ENCODE measurements at regions not wholly inside any gene's neighbourhood (a gene's known extent, or its start where the extent isn't known, plus 50 kb on each side); places are given as distances from the start of the nearest gene placed in this dataset.

DNA sequence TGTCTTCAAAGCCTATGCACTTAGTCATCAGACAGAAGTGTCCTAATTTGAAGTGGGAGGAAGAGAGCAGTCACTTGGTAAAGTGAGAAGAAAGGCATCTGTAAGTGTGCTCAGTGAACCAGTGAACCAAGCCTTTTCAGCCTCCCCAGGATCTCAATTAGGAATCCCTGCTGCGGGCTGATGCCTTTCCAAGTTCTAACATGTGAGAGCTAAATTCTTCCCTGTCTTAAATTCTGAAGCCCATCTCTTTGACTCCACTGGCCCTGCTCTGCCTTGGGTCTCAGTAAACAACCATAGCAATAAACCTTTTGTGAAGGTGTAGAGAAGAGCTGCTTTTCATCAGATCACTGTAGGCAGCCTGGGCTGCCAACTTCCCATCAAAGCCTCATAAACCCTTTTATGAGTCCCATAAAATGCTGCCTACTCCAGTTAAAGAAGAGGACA, 701.2 kb upstream of the LCORL start:
- H4K20me1 ChIP-seq (ENCODE audit: control insufficient read depth, insufficient read depth, insufficient read length): no peaks in the 10 kb centered on the region

More for the DNA sequence above, 701.2 kb upstream of the LCORL start:
- Histone ChIP-seq H3K27me3 (ENCODE audit: insufficient read depth, low read length) (no peaks in the 10 kb centered on the region), H3K56ac (ENCODE audit: insufficient read length, low read depth, low read length) (no peak overlapping the region), H2BK5ac (ENCODE audit: insufficient read length, low read length) (no peak overlapping the region), H2AK5ac (ENCODE audit: insufficient read length, low read length) (no peak overlapping the region), H3K4me2 (ENCODE audit: insufficient read depth, insufficient read length, low read length) (no peak overlapping the region), H3K79me2 (ENCODE audit: insufficient read depth, low read length) (no peaks in the 10 kb centered on the region), H4K8ac (replicated peaks; ENCODE audit: insufficient read length, low read depth, low read length) (no peak overlapping the region), H2BK120ac (ENCODE audit: low read depth, low read length, poor library complexity, severe bottlenecking) (no peak overlapping the region), H3K9me3 (ENCODE audit: control insufficient read depth, low read depth, low read length) (no peaks in the 10 kb centered on the region), H3K23me2 (ENCODE audit: insufficient read length, low read depth, low read length, poor library complexity, severe bottlenecking) (no peaks in the 10 kb centered on the region), H2BK12ac (ENCODE audit: insufficient read length, low read depth, low read length) (no peak overlapping the region), H4K5ac (ENCODE audit: insufficient read length, low read depth, low read length) (no peak overlapping the region), H3K18ac (ENCODE audit: insufficient read length, low read depth, low read length) (no peak overlapping the region), H3K4ac (ENCODE audit: low read depth, low read length) (no peak overlapping the region), H3K23ac (ENCODE audit: insufficient read length, low read depth, low read length) (no peak overlapping the region), H4K91ac (ENCODE audit: insufficient read length, low read depth, low read length) (no peak overlapping the region), H3K9ac (ENCODE audit: extremely low read depth, insufficient read length, low read length) (no peak overlapping the region), H3K4me1 (ENCODE audit: insufficient read depth, low read length) (no peaks in the 10 kb centered on the region), H2BK15ac (ENCODE audit: low read depth, low read length) (no peak overlapping the region), H3K27ac (ENCODE audit: insufficient read length, low read depth, low read length) (no peak overlapping the region), H3K79me1 (ENCODE audit: insufficient read depth, low read depth, low read length, poor library complexity, severe bottlenecking) (no peaks in the 10 kb centered on the region), H2BK20ac (ENCODE audit: low read depth, low read length, poor library complexity, severe bottlenecking) (no peak overlapping the region), H2AFZ (ENCODE audit: low read length) (no peak overlapping the region), H3K14ac (ENCODE audit: insufficient read depth, low read length) (no peak overlapping the region), H3T11ph (ENCODE audit: low read length) (no peak overlapping the region)
- Mint-ChIP-seq H3K9me3 (peaks cover 0 to 16% of the 10 kb centered on the region in 2 experiments; a peak in 3 of 5 replicates), H3K4me3 (no peak overlapping the region), H3K36me3 (ENCODE audit: insufficient read depth in 1 of 3, low read depth in 3 of 3) (peaks cover 0 to 3% (median 0%) of the 10 kb centered on the region in 3 experiments; a peak in 2 of 7 replicates), H3K4me1 (no peaks in the 10 kb centered on the region), H3K27me3 (ENCODE audit: low read depth) (no peaks in the 10 kb centered on the region), H3K27ac (no peak overlapping the region)
- TF ChIP-seq, protein P1, sequence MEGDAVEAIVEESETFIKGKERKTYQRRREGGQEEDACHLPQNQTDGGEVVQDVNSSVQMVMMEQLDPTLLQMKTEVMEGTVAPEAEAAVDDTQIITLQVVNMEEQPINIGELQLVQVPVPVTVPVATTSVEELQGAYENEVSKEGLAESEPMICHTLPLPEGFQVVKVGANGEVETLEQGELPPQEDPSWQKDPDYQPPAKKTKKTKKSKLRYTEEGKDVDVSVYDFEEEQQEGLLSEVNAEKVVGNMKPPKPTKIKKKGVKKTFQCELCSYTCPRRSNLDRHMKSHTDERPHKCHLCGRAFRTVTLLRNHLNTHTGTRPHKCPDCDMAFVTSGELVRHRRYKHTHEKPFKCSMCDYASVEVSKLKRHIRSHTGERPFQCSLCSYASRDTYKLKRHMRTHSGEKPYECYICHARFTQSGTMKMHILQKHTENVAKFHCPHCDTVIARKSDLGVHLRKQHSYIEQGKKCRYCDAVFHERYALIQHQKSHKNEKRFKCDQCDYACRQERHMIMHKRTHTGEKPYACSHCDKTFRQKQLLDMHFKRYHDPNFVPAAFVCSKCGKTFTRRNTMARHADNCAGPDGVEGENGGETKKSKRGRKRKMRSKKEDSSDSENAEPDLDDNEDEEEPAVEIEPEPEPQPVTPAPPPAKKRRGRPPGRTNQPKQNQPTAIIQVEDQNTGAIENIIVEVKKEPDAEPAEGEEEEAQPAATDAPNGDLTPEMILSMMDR (conservative IDR thresholded peaks at IDR 0.05): no peak
- no peak for DNase-seq
- WGBS (ENCODE audit: extremely low coverage, insufficient read length, low lambda C conversion rate): no CpG with 5 or more reads among the region's 1 CpG
